ENCODE measurements at regions not wholly inside any gene's neighbourhood (a gene's known extent, or its start where the extent isn't known, plus 50 kb on each side); places are given as distances from the start of the nearest gene placed in this dataset.
"Not testable (repeated sequence)": the region's sequence is repeated elsewhere in the genome, so short reads cannot be mapped to it uniquely, and the experiment has no call there.

- FAIRE-seq = no peak
Measured at GRCh38 chr5:13003457-13003856, 941.0 kb downstream of the DNAH5 start.

GRCh38 chr5:12999667-13000066 lies 944.8 kb downstream of the DNAH5 start:
- FAIRE-seq = no peak

- FAIRE-seq = no peak
Measured at GRCh38 chr5:12985142-12985541, 959.3 kb downstream of the DNAH5 start.

GRCh38 chr5:12974856-12975255 lies 969.6 kb downstream of the DNAH5 start:
- FAIRE-seq = no peak

GRCh38 chr5:12965804-12966203 lies 978.7 kb downstream of the DNAH5 start:
- FAIRE-seq = no peak

GRCh38 chr5:12959713-12960112 lies 984.8 kb downstream of the DNAH5 start:
- FAIRE-seq = no peak

- FAIRE-seq = no peak
Measured at GRCh38 chr5:12952409-12952808, 992.1 kb downstream of the DNAH5 start.

GRCh38 chr5:12951846-12952245 lies 992.6 kb downstream of the DNAH5 start:
- no peak for FAIRE-seq

- FAIRE-seq = no peak
Measured at GRCh38 chr5:12947379-12947778, 997.1 kb downstream of the DNAH5 start.

- FAIRE-seq = not testable (repeated sequence)
Measured at GRCh38 chr5:12945477-12945876, 999.0 kb downstream of the DNAH5 start.

GRCh38 chr5:12936221-12936620 lies 1008.3 kb downstream of the DNAH5 start:
- FAIRE-seq = no peak

GRCh38 chr5:12934722-12935121 lies 1009.8 kb downstream of the DNAH5 start:
- no peak for FAIRE-seq

GRCh38 chr5:12920527-12920926 lies 1016.3 kb upstream of the CTNND2 start:
- no peak for FAIRE-seq

GRCh38 chr5:12911156-12911555 lies 1006.9 kb upstream of the CTNND2 start:
- no peak for FAIRE-seq

- FAIRE-seq = no peak
Measured at GRCh38 chr5:12910641-12911040, 1006.4 kb upstream of the CTNND2 start.

GRCh38 chr5:12902611-12903010 lies 998.4 kb upstream of the CTNND2 start:
- no peak for FAIRE-seq

- no peak for FAIRE-seq
Measured at GRCh38 chr5:12901696-12902095, 997.5 kb upstream of the CTNND2 start.

GRCh38 chr5:12896086-12896485 lies 991.8 kb upstream of the CTNND2 start:
- FAIRE-seq = no peak

GRCh38 chr5:12885018-12885417 lies 980.8 kb upstream of the CTNND2 start:
- FAIRE-seq = no peak

- no peak for FAIRE-seq
Measured at GRCh38 chr5:12883395-12883794, 979.1 kb upstream of the CTNND2 start.

GRCh38 chr5:12876541-12877298 lies 972.5 kb upstream of the CTNND2 start:
- FAIRE-seq = no peak

GRCh38 chr5:12870872-12871539 lies 966.8 kb upstream of the CTNND2 start:
- FAIRE-seq = no peak

- no peak for FAIRE-seq
Measured at GRCh38 chr5:12865529-12865928, 961.3 kb upstream of the CTNND2 start.

- no peak for FAIRE-seq
Measured at GRCh38 chr5:12861886-12862654, 957.8 kb upstream of the CTNND2 start.

All from TTC549 (cell line).